GM21390 (cell line): ENCODE measurements at regions not wholly inside any gene's neighbourhood (a gene's known extent, or its start where the extent isn't known, plus 50 kb on each side); places are given as distances from the start of the nearest gene placed in this dataset.

Experiments used
- ATAC-seq: cut with Tn5 transposase; IDR thresholded peaks from one replicate; pipeline ENCODE4 v1.9.1; 2021; ENCODE audit not compliant: unreplicated experiment

DNA sequence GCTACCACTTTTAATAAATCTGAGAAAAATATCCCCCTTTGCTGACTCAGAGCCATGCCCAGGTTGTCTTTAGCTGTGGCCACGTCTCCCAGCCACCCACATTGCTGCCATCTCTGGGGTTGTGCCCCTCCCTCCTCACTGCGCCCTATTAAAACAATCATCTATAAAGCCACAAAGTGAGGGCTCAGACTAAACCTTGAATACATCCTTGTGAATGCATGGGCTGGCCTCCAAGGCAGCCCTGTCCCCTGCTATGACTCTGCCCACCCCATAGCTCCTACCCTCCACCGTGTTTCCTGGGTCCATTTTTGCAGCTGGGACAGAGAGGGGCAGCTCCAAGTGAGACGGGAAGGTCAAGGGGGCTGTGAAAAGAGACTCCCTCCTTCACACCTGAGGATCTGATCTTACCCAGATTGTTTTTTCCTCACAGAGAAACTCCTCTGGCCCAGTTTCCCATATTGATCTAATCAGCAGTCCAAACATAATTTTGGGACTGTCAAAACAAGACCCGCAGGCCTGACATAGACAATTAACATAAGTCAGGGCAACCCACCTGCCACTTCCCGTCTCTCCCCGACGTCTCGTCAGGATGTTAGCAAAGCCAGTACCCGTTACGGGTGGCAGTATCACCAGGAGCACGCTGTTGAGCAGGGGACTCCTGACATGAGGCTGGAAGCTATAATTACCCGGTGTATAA lies 199.0 kb downstream of the KATNAL1 start:
- ATAC-seq, result no peak

DNA sequence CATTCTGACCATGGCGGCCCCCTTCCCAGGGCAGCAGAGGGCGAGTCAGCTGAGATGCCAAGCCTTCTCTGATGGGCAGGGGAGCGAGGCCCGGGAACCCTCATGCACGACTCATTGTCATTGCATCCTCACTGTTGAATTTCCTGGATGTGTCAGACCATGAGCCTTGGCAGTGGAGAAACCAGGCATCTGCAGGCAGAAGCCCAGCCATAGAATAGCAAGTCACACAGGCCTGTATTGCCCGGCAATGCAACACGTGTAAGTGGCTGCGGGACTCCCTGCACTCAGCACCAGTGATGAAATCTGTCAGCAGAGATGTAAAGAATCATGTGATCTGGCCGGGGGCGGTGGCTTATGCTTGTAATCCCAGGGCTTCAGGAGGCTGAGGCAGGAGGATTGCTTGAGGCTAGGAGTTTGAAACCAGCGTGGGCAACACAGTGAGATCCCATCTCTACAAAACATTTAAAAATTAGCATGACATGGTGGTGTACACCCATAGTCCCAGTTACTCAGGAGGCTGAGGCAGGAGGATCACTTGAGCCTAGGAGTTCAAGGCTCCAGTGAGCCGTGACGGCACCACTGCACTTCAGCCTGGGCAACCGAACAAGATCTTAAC lies 199.7 kb downstream of the KATNAL1 start:
- ATAC-seq, result no peak

DNA sequence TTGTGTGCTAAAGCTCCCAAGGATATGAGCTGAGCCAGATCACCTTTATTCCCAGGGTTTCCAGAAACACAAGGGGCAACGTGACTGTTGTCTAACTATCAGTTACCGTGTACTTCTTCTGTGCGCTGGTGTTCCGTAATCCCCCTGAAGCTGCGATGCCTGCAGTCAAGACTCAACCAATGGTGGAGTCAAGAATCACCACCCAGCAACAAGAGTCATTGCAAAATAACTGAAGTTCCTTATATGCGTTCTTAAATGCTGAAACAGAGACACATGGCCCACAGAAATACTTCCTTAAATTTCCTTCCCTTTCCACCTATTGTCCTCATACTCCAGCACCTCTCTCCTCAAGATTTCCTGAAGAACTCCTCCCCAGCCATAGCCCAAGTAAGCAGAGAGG lies 200.2 kb downstream of the KATNAL1 start:
- ATAC-seq, result no peak

DNA sequence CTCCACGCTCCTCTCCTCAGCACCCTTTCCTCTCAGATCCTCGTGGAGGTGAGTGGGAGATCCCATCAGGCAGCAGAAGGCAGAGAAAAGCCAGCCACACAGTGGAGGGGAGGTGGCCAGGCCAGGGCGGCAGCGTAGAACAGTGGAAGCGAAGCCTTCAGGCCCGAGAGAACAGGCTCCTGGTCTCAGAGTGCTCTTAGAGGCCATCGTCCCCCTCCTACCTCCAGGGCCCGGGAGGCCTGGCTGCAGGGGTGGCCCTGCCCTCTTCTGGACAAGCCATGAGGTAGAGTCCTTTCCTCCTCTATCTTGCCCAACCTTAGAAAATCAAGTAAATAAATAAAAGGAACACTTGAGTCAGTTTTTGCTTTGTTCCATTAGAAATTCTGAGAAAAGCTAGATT lies 202.0 kb downstream of the KATNAL1 start:
- ATAC-seq, result no peak

DNA sequence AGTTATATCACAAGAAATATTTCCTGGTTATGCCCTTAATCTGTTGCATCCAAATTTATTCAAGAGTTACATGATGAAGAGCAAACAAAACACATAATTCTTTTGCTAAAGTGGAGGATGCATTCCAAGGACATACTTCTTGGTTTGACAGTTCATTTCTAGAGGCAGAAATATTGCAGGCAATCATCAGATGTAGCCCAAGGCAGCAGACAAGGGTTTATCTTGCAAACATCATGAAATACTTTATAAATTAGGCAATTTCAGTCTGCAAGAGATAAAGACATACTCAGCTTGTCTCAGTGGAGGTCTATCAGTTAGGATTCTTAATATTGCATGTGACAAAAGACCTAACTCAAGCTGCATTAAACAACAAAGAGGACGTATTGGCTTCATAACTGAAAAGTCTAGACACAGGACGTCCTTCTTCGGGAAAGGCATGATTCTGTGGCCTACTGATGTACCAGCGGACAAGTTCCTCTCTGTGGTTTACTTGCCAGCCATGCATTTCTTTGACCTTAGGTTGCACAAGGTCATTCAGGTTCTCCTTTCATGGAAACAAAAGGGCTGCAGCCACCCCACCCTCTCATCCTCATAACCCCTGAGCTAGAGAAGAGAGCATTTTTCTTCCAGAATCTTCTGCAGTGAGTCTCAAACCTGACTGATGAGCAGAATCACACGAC lies 204.1 kb downstream of the KATNAL1 start:
- no peak for ATAC-seq

DNA sequence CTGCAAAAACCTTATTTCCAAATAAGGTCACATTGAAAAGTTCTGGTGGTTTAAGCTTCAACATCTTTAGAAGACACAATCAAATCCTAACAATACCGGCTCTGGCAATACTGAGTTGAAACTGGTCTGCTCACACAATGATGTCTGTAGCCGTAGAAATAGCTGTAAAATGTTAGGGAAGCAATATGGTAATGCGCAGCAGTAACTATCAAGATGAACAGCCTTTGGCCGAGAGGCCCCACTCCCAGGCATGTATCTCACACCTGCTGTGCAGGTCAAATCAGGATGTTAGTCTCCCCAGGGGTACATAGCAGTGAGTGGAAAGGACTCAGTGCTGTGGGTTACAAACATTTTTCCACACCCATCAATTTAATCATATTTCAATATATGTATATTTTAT lies 207.1 kb downstream of the KATNAL1 start:
- no peak for ATAC-seq

DNA sequence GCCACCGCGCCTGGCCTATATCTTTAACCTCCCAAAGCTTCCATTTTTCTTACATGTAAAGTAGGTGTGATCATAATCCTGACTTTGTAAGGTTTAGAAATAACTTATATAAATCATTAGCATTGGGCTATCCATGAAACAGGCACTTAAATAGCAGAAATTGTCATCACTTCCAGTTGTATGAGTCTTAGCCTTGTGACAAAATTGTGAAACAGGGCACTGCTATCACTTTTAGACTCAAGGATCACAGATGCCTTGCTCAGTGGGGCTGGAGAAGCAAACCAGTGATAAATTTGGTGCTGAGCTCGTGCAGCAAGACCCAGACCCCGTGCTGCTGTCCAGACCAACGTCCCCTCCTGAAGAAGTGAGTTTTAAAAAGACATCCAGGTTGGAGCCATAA lies 209.7 kb downstream of the KATNAL1 start:
- no peak for ATAC-seq

DNA sequence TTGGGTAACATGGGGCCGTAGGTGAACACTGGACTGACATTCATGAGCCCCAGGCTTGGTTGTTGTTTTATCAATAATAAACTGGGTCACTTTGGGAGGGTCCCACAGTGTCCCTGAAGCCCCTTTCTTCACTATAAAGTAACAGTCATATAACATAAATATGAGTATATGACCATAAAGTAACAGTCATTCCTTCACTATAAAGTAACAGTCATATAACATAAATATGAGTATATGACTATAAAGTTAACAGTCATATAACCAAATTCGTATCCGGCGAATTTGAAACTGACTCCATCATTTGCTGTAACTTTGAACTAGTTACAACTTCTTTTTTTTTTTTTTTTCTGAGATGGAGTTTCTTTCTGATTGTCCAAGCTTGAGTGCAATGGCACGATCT lies 210.3 kb downstream of the KATNAL1 start:
- no peak for ATAC-seq

DNA sequence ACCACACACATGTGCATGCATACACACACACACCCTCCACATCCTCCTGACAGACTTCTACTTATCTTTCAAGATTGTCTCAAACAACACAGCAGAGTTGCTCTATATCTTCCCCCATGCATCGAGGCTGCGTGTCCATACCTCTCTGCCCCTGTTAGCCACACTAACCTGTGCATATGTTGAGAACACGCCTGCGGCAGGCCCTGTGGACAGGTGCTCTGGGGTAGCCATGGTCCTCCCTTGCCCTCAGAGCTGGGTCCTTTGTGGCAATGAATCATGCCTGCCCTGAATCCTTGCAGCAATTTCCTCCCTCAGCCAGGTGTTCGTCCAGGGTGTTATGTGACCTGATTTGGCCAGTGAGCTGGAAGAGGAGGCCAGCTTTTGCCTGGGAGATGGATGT lies 213.3 kb downstream of the KATNAL1 start:
- no peak for ATAC-seq

DNA sequence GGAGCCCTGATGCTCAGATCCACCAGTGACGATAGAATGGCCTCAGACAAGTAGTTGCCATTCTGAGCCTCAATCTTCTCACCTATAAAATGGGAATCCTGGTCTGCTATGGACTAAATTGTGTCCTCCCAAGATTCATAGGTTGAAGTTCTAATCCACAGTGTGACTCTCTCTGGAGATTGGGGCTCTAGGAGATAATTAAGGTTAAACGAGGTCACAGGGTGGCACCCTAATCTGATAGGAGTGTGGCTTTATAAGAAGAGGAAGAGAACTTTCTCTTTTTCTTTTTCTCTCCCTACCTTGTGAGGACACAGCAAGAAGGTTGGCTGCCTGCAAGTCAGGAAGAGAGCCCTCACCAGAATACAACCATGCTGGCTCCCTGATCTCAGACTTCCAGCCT lies 214.1 kb downstream of the KATNAL1 start:
- no peak for ATAC-seq

DNA sequence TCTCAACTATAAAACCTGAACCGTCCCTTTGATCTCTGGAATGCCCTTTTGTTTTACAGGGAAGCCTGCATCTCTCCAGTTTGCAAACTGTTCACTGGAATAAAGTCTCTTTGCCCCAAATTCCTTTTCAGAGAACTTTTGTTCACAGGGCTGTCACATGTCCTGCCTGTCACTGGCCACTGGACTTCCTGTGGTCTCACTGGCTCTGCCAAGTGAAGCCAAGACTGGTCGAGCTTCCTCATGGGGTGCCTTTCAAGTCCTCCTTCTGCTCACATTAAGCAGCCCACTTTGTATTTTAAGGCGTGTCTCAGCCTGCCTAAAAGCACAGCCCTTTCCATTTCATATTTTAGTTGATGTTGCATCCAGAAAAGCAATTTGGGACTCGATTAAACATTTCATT lies 215.7 kb downstream of the KATNAL1 start:
- ATAC-seq, result no peak

DNA sequence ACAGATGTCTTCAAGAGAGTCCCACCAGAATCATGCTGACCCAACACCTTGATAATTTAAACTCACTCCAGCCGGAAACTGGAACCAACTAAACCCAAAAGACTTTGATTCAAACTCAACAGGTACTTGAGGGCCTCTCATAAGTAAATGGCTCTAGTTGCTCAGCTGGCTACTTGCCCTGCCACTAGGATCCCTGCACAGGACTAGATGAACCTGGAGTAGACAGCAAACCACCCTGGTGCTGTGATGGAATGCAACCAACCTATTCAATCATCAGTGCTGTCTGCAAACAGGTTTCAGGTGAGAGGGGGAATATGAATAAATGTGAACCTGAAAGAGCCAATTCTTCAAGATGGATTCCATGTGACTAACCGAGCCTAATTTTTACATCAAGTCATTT lies 216.3 kb downstream of the KATNAL1 start:
- no peak for ATAC-seq

DNA sequence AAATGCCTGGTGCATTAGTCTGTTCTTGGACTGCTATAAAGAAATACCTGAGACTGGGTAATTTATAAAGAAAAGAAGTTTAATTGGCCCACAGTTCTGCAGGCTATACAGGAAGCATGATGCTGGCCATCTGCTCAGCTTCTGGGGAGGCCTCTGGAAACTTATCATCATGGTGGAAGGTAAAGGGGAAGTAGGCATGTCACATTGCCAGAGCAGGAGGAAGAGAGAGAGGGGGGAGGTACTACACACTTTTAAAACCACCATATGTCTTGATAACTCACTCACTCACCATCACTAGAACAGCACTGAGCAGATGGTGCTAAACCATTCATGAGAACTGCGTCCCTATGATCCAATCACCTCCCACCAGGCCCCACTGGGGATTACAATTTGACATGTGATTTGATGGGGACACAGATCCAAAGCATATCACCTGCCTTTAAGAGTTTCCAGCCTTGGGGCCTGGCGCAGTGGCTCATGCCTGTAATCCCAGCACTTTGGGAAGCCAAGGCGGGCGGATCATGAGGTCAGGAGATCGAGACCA lies 219.0 kb downstream of the KATNAL1 start:
- ATAC-seq, result no peak

DNA sequence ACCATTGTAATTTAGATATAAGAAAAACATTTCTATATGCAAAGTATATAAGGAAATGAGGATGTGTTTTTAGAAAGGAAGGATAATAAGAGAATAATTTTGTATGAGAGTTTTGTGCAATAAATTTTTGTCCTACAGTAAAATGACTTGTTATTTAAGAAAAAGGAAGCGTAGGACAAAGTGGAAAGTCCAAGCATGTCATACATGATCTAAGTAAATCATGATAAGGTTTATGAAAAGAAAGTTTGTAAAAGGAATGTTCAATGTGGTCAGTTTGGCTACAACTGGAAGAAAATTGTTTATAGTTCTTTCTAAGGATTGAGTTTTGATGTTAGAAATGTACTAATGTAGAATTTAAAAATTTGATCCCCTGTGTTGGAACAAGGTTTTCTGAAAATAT lies 222.3 kb downstream of the KATNAL1 start:
- ATAC-seq, result no peak

DNA sequence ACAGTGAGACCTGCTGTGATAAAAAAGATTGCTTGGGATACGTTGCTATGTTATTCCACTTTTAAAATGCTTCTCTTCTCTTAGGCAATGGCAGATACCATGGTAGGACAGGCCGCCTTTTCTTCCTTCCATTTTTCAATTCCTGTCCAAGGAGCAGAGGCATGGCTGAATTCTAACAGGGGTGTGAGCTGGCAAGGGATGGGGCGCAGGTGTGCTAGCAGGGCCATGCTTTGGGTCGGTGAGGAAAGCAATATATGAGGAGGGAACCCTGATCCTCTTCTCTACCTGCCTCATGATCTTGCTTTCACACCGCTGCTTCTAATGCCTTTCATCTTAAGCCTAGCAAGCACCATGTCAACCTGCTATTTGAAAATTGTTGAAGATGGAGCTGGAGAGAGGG lies 225.0 kb downstream of the KATNAL1 start:
- no peak for ATAC-seq

DNA sequence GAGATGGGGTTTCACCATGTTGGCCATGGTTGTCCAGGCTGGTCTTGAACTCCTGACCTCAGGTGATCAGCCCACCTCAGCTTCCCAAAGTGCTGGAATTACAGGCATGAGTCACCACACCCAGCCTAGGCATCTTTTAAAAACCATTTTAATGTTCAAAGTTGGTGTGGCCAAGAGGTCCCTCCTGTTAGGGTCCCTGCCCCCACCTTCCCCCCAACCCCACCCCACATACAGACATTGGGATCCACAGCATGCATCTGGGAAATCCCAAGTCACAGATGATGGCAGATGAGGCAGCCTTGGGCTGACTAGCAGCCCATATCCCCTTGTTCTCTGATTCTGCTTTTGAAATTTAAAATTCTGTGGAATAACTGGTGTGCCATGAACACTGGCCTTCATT lies 226.0 kb downstream of the KATNAL1 start:
- ATAC-seq, result no peak

DNA sequence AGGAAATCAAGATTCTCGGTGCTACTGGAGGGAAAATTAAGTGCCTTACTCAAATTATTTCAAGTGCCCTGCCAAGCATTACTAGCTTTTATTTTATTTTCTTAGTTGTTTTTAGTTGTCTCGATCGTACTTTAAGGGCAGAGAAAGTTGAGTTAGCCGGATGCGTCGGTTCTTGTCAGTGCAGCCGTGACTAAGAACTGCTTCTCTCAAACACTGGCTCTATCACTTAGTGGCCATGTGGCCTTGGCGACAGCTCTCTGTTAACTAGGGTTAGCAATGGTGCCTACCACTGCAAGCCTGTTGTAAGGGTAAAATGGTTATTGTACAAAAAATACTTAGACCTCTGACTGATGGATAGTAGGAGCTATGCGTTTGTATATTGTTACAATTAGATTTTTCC lies 227.8 kb downstream of the KATNAL1 start:
- ATAC-seq, result no peak

DNA sequence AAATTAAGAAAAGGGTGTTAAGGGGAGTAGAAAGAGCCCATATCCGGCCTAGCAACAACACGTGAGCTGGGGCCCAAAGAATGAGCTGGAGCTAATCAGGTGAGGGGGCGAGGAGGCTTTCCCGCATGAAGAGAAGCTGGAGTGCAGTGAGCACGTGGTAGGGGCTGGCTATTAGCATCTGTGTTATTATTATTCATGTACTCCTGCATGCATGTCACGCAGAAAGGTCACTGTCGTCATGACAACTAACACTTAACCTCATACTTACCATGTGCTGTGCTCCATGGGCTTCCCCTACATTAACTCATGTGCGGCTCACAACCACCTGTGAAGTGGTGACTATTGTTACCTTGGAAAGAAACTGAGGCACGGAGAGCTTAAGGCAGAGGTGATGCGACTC lies 227.6 kb upstream of the UBL3 start:
- ATAC-seq, result no peak

DNA sequence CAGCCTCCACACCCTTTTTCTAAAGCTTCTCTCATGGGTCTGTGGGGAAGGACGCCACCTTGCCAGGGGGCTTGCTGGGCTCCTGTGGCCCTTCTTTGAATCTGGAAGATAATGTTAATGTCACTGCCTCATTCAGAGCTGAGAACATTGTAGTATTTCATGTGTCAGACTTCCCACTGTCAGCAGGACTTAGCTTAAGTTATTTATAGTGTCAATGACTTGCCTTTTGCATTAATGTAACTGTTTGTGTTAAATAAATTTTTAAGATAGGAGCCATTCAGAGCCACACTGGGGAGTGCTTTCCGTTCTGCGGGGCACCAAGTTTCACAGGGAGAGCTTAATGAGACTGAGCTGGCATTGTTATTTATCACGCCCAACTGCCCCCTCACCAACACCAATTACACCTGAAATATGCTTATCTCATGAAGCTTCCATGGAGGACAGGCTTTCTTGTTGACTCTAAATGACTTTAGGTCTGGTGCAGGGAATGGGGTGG lies 226.9 kb upstream of the UBL3 start:
- ATAC-seq, result no peak

DNA sequence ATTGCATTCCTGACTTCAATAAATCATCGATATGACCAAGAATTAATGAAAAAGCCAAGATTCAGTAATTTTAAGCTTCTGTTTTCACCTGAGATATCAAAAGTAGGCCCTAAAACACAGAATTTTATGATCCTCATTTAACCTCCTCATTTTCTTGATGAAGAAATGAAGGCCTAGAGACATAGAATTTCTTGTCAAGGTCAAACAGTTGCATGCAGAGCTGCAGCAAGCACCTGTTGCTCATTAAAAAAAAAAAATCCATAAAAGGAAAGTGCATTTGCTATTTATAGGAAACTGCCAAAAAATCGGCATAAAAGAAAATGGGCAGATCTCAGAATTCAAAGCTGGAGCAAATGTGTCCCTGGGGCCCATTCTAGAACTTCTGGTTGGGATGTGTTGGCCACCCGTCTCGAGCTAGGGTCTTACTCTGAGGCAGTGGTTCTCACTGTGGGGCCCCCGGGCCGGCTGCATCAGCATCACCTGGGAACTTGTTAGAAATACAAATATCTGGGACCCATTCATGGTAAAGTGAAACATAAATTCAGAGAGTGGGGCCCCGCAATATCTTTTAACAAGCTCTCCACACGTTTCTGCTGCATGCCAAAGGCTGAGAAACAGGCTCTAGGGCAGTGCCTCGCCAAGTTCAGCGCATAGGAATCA lies 224.7 kb upstream of the UBL3 start:
- no peak for ATAC-seq

DNA sequence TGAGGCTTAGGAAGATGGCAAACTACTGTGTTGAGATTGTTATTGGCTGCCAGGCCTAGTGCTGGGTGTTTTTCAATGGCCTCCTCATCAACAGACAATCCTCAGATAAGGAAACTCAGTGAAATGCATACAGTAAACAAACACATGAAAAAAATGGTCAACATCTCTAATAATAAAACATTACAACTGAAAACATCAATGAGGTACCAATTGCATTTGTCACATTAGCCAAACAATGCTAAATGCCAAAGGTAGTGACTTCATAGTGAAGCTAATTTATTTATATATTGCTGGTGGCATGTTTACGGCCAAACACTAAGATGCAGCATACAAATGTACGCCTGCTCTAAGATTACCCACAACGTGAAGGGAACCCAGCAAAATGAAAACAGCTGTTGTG lies 224.0 kb upstream of the UBL3 start:
- no peak for ATAC-seq

DNA sequence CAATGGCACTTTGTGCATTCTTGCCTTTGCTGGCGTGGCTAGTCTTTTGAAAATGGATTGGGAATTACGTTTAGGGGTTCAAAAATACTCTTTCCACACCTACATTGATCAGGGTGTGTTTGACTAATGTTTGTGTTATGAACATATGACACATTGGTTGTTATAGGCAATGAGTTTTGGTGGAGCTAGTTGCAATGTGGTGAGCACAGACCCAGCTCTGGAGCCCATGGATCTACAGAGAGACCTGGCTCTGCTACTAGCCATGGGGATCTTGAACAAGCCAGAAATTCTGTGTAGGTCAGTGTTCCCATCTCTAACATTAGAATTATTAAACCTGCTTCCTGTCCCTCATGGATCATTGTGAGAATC lies 222.4 kb upstream of the UBL3 start:
- no peak for ATAC-seq
